ENCODE measurements at regions not wholly inside any gene's neighbourhood (a gene's known extent, or its start where the extent isn't known, plus 50 kb on each side); places are given as distances from the start of the nearest gene placed in this dataset.

DNA sequence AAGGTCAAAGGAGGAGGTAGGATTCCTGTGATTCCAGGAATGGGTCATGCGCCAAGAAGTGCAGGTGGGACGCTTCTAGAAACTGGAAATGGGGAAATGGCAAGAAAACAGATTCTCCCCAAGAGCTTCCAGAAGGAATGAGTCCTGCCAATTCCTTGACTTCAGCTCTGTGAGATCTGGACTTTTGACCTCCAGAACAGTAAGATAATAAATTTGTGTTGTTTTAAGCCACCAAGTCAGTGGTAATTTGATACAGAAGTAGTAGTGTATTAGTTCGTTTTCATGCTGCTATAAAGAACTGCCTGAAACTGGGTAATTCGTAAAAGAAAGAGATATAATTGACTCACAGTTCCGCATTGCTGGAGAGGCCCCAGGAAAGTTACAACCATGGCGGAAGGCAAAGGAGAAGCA lies 178.6 kb upstream of the GALNT17 start:
- FAIRE-seq (no peak), DNase-seq (ENCODE audit: low spot score in 2 of 2) (no peak)

DNA sequence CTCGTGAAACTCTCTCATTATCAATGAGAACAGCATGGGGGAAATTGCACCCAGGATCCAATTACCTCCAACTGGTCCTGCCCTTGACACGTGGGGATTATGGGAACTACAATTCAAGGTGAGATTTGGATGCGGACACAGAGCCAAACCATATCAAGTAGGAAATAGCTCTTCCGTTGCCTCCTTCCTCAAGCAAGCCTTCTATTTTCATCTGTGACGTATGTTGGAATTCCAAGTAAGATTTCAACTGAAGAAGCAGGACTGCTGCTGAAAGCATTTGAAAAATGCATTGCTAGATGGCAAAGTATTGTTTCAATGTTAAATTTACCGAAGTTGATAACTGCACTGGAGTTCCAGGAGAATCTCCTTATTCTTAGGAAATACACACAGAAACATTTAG lies 178.1 kb upstream of the GALNT17 start:
- no peak for DNase-seq (ENCODE audit: low spot score in 2 of 2)
- no peak for FAIRE-seq

DNA sequence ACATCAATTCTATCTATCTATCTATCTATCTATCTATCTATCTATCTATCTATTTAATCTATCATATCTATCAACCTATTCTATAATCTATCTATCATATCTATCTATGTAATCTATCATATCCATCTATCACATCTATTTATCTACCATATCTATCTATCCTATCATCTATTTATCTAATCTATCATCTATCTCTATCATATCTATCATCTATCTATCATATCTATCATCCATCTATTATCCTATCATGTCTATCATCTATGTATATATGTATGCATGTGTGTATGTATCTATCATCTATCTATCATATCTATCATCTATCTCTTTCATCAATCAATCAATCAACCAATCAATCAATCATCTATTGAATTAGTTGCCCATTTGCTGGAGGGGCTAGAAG lies 159.3 kb upstream of the GALNT17 start:
- no peak for DNase-seq (ENCODE audit: low spot score in 2 of 2)
- FAIRE-seq = no peak

DNA sequence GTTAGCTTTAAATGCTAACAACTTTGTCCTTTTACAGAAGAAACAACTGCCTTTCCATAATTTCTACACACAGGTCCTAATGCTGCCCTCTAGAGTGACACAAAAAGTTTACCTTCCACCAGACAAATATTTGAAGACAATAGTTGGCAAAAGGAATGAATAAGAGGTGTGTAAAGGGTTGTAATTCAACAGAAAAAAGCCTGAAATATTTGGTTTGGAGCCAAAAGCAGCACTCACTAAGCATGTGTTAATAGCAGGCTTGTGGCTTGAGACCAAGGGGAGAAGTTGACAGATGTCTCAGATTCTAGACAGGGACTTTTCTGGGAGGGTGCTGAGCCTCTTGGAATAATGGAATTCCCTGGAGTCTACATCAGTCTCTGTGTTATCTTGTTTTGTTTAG lies 156.2 kb upstream of the GALNT17 start:
- FAIRE-seq (no peak), DNase-seq (ENCODE audit: low spot score in 2 of 2) (no peak)

DNA sequence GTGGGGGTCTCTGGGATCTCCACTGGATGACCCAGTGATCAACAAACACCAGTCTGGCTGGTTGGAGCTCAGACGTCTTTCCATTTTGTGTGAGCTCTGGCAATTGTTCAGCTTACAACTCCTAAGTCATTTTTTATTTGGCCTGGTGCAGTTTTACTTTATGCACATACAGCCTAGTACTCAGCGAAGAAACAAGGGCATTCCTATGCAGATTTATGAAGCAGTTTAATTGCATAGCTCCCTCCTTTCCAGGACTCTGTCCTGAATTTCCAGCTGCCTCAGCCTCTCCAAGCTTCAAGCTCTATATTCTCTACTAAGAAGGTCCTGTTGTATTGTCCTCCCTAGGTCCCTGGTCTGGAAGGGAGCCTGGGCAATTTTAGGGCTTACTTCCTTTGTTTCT lies 145.6 kb upstream of the GALNT17 start:
- DNase-seq (ENCODE audit: low spot score in 2 of 2) (no peak), FAIRE-seq (no peak)

DNA sequence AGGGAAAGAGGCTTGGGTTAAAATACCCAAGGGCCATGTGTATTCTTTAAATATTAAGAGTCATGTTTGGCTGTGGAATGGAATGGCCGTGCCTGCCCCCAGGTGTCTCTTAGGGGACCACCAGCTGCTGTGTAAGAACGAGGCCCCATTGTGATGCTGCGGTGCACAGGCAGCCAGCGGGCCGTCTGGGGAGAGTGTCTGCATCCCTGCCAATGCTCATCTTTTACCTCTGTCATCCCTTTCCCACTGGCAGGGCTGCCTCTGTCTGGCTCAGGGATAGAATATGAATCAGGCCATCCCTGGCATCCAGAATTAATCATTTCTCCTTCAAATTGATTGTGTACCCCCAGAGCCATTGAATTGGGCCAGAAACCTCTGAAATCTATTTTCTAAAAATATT lies 137.8 kb upstream of the GALNT17 start:
- DNase-seq (ENCODE audit: low spot score in 2 of 2) (no peak), FAIRE-seq (no peak)

DNA sequence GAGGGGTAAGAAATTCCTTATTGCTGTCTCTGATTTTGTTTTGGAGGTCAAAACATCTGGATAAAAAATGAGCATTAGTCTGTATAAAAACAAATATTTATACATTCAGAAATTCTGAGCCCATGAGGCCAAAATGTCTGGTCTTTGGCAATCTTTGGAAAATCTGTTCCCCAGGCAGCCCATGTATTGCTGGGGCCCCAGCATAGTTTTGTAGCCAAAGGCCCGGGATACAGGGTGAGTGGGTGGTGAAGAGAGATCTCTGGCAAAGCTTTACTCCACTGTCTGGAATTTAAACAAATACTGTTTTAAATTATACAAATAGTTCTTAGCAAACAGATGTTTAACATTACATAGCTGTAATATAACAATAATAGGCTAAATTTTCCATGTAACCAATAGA lies 134.7 kb upstream of the GALNT17 start:
- DNase-seq (ENCODE audit: low spot score in 2 of 2) (no peak), FAIRE-seq (no peak)

DNA sequence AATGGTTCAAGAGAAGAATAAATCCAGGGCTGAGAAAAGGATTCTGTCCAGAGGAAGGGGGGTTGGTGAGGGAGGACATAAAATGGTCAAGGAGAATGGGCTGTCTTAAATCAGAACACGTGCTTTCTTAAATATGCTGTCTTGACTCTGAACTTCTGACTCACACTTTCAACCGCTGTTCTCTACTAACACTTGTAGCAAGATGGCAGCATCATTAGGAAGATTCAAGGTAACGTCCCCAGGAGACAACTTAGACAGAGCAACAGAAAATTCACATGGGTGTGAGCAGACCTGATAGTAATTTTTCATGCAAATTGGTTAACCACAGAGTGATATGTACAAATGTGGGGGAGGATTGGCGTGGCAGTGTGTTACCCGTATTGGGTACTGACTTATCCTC lies 126.8 kb upstream of the GALNT17 start:
- FAIRE-seq = no peak
- no peak for DNase-seq (ENCODE audit: low spot score in 2 of 2)

DNA sequence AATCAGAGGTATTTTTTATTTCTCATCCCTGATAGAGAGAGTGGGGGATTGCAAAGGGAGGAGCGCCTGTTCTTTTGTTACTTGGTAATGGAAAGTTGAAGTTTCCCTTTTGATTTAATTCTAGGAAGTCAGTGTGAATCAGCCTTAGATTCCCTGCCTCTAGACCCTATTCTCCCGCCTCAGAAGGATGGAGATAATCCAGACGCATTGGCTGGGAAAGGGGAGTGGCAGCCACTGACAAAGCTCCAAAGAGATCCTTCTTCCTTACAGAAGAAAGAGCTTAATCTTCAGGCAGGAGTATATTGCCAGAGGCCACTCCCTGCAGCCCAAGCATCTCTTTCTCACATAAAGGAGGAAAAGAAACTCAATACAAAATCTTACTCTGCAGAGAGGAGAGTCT lies 122.3 kb upstream of the GALNT17 start:
- FAIRE-seq = no peak
- DNase-seq (ENCODE audit: low spot score in 2 of 2) = no peak

DNA sequence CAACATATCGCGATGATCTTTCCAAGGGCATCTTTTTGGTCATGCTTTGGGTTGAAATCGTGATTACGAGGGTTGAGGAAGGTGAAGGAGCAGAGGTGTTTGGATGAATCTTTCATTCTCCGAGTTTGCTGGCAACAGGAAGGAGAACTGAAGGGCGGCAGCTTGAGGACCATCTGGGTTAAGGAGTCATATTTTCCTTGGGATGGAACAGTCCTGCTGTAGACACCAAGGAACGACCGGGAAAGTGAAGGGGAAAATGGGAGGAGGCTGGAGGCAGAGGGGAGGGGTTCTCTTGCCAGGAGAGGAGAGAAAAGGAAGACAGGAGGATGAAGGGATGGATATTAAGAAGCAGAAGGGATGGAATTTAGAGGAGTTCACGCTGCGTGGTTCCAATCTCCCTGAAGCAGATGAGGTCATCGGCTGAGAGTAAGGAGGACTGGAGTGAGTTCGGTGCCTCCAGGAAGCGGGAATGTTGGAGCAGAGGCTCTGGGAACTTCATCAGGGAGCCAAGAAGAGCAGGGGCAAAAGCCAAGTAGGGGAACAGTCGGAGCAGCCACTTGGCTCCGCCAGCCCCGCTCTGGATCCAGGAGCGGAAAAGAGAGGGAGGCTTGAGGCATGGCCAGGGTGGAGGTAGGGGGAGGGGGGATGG lies 116.6 kb upstream of the GALNT17 start:
- no peak for FAIRE-seq
- DNase-seq (ENCODE audit: low spot score in 2 of 2) = no peak

DNA sequence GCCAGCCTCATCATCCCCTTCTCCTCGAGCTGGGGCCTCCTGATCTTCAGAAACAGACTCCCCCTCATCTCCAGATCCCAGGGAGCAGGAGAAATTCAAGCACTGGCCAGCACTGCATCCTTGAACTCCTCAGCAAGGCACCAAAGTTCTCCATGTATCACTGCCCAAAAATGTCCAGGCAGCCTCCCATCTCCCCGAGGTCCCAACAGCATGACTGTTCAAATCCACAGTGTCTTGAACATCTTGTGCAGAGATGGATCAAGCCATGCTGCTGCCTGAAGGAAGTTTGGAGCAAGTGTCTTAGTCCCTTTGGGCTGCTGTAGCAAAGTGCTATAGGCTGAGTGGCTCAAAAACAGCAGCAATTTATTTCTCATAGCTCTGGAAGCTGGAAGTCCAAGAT lies 115.5 kb upstream of the GALNT17 start:
- no peak for FAIRE-seq
- DNase-seq (ENCODE audit: low spot score in 2 of 2) = no peak

DNA sequence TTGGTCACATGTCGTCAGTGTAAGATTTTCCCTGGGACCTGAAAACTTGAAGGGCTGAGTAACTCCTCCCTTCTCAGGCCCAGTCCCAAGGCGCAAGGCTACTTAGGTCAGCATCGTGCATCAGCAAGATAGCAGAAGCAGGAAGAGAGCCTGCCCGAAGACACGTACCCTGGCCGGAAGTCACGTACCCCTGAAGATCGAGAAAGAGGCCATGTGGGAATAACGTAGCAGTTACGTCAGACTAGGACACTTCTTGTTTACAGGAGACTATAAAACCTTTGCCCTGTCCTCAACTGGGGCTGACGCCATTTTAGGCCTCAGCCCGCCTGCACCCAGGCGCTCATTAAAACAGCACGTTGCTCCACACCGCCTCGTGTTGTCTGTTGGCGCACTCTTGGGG lies 114.3 kb upstream of the GALNT17 start:
- no peak for DNase-seq (ENCODE audit: low spot score in 2 of 2)
- no peak for FAIRE-seq

DNA sequence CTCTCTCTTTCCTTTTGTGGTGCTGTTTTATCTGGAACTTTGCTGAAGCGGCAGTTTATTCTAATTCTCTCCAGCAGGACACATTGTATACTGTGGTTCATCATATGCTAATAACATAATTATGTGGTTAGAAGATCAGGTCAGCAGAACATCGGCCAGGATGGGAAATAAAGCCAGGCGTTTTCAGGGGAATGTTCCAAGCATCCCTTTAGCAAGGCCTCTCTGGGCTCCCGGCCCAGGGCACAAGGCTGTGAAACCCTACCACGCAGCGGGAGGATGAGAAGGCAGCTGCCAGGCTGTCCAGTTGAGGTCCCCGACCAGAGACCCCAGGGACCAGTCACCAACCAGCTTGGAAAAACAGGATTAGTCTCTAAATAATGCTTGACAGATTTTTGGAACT lies 112.2 kb upstream of the GALNT17 start:
- DNase-seq (ENCODE audit: low spot score in 2 of 2) = no peak
- no peak for FAIRE-seq

DNA sequence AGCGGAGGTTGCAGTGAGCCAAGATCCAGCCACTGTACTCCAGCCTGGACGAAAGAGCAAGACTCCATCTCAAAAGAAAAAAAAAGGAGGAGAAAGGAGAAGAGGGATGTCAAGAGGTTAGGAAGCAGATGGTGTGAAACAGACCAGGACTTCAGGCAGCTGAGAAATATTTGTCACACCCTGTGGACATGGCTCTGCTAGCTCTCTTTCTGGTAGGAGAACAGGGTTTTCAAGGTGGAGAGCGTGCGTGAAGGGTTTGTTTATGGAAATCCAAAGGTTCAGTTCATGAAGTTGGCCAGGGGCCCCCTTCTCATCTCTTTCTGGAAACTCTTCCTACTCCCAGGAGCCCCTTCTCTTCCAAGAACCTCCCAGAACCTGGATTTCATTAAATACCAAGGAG lies 110.8 kb upstream of the GALNT17 start:
- DNase-seq (ENCODE audit: low spot score in 2 of 2) = no peak
- FAIRE-seq = no peak

DNA sequence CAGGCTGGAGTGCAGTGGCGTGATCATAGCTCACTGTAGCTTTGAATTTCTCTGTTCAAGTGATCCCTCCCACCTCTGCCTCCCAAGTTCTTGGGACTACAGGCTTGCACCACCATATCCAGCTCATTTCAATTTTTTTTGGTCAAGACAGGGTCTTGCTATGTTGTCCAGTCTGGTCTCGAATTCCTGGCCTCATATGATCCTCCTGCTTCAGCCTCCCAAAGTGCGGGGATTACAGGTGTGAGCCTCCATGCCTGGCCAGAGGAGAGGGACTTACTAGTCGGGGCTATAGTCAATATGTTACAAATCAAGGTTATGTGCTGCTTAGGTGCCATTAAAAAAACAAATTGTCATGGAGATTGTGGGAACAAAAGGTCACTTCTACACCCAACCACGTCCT lies 105.3 kb upstream of the GALNT17 start:
- no peak for DNase-seq (ENCODE audit: low spot score in 2 of 2)
- FAIRE-seq = no peak

DNA sequence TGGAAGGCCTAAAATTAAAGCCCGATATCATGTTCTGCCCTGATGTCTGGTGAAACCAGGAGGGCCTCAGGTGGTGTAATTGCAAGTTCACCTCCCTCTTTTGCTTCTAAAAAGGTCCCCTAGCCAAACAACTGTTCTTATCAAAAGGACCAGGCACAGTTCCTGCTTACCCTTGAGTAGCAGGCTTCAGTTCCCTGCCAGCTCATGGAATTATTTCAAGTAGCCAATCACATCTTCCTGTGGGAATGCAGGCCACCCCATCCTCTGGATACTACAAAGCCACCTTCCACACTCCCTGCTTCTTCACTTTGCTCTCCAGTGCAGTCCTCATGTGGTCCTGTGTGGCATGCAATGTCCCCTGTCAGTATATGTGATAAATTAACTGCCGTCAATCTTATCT lies 97.7 kb upstream of the GALNT17 start:
- no peak for DNase-seq (ENCODE audit: low spot score in 2 of 2)
- FAIRE-seq = no peak

DNA sequence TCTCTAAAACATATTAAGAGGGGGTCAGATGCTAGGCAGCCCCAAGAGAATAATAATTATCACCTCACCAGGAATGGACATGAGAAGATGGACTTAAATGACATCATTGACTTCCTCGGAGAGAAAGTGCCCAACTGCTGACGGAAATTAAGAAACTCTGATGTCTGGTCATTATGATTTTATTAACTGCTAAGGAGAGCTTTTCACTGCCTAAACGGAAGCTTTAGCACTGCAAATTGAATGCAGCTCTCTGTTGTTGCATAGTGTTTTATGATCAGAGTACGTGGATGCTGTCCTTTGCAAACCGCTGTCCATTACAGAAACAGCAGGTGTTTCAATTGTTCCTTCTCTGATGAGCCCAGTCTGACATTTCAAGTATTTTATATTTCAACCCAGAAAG lies 89.4 kb upstream of the GALNT17 start:
- FAIRE-seq (no peak), DNase-seq (ENCODE audit: low spot score in 2 of 2) (no peak)

DNA sequence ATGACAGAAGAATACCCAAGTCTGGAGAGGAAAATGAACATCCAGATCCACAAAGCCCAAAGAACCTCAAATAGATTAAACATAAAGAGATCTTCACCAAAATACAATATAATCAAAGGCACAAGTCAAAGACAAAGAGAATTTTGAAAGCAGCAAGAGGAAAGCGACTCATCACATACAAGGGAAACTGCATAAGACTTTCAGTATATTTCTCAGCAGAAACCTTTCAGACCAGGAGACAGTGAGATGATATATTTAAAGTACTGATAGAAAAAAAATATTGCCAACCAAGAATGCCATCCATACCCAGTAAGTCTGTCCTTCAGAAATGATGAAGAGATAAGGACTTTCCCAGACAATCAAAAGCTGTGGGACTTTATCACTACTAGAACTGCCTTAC lies 81.5 kb upstream of the GALNT17 start:
- DNase-seq (ENCODE audit: low spot score in 2 of 2) = no peak
- FAIRE-seq = no peak

DNA sequence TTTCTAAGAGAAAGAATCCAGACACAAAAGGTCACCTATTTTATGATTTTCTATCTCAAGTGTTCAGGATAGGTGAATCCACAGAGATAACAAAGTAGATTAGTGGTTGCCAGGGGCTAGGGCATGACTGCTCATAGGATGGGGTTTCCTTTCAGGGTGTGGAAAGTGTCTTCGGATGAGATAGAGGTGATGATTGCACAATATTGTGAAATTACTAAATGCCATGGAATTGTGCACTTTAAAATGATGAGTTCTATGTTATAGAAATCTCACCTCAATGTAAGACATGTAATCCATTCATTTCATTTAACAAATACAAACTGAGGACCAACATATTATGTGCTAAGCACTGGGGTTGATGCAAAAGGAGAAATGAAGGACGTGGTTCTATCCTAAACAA lies 76.4 kb upstream of the GALNT17 start:
- no peak for FAIRE-seq
- no peak for DNase-seq (ENCODE audit: low spot score in 2 of 2)

DNA sequence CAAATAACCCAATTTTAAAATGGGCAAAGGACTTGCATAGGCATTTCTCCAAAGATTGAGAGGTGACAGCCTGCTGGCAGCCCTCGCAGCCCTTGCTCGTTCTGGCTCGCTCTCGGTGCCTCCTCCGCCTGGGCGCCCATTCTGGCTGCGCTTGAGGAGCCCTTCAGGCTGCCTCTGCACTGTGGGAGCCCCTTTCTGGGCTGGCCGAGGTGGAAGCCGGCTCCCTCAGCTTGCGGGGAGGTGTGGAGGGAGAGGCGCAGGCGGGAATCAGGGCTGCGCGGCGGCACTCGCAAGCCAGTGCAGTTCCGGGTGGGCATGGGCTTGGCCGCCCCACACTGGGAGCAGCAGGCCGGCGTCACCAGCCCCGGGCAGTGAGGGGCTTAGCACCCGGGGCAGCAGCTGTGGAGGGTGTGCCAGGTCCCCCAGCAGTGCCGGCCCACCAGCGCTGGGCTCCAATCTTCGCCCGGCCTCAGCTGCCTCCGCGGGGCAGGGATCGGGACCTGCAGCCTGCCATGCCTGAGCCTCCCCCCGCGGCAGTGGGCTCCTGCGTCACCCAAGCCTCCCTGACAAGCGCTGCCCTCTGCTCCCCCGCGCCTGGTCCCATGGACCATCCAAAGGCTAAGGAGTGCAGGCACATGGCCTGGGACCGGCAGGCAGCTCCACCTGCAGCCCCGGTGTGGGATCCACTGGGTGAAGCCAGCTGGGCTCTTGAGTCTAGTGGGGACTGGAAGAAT lies 54.0 kb upstream of the GALNT17 start:
- no peak for FAIRE-seq
- no peak for DNase-seq (ENCODE audit: low spot score in 2 of 2)
